CD14-positive monocyte (primary cell): ENCODE measurements at regions not wholly inside any gene's neighbourhood (a gene's known extent, or its start where the extent isn't known, plus 50 kb on each side); places are given as distances from the start of the nearest gene placed in this dataset.
A peak's percentile ranks its signal among the peaks of the same experiment; 100 is the strongest.

Source experiments
- DNase-seq, 3 donors: peaks; one replicate each; pipeline ENCODE4 v3.0.0-alpha.2; 2011 to 2022
- H2AFZ ChIP-seq: 2 replicates; pipeline ENCODE4 v1.6.0; 2012; ENCODE audit warnings: mild to moderate bottlenecking, low read depth, low read length, inconsistent platforms; ENCODE audit not compliant: insufficient read depth, poor library complexity, severe bottlenecking
- H3K27ac ChIP-seq, 2 donors: 1 replicate in 1 of 2; 2 replicates in 1 of 2; pipeline ENCODE4 v1.5.1; 2012 to 2013; ENCODE audit warnings: low read length in 2 of 2, control low read depth in 1 of 2, inconsistent platforms in 1 of 2, low read depth in 1 of 2, mild to moderate bottlenecking in 1 of 2
- H3K27me3 ChIP-seq, 2 donors: one replicate each; pipeline versions ENCODE4 v1.6.0 to v1.6.1; 2011 to 2013; ENCODE audit warnings: low read length in 2 of 2; ENCODE audit not compliant: control insufficient read depth in 2 of 2, insufficient read depth in 2 of 2
- H3K36me3 ChIP-seq, 2 donors: replicated peaks in 1 of 2; 1 replicate in 1 of 2; 2 replicates in 1 of 2; pipeline versions ENCODE4 v1.5.1 to v1.6.1; 2012 to 2013; ENCODE audit warnings: low read length in 2 of 2, control low read depth in 1 of 2, inconsistent platforms in 1 of 2, mild to moderate bottlenecking in 1 of 2; ENCODE audit not compliant: insufficient read depth in 2 of 2, control insufficient read depth in 1 of 2
- H3K4me1 ChIP-seq, 2 donors: 1 replicate in 1 of 2; 2 replicates in 1 of 2; pipeline versions ENCODE4 v1.5.1 to v1.6.1; 2012 to 2013; ENCODE audit warnings: low read length in 2 of 2, control low read depth in 1 of 2, inconsistent platforms in 1 of 2, mild to moderate bottlenecking in 1 of 2, moderate library complexity in 1 of 2; ENCODE audit not compliant: insufficient read depth in 2 of 2, control insufficient read depth in 1 of 2
- H3K4me2 ChIP-seq: replicated peaks from 2 replicates; pipeline ENCODE3; 2012; ENCODE audit warnings: low read length, moderate library complexity, mild to moderate bottlenecking; ENCODE audit not compliant: poor library complexity, severe bottlenecking; ENCODE audit errors: extremely low read depth
- H3K4me3 ChIP-seq, 3 experiments: fragments of 200-600 bp in 1 of 3; sonication (generic) in 1 of 3; replicated peaks in 1 of 3; 1 replicate in 2 of 3; 2 replicates in 1 of 3; pipeline ENCODE4 v1.5.1; 2011 to 2013; ENCODE audit warnings: low read length in 3 of 3, mild to moderate bottlenecking in 3 of 3, control low read depth in 2 of 3, low read depth in 2 of 3, inconsistent platforms in 1 of 3, moderate library complexity in 1 of 3
- H3K79me2 ChIP-seq: 2 replicates; pipeline ENCODE4 v1.6.0; 2012; ENCODE audit warnings: mild to moderate bottlenecking, control low read depth, inconsistent platforms, low read length, moderate library complexity; ENCODE audit not compliant: insufficient read depth
- H3K9ac ChIP-seq: 2 replicates; pipeline ENCODE4 v1.6.0; 2017; ENCODE audit warnings: low read length, mild to moderate bottlenecking; ENCODE audit not compliant: insufficient read depth, poor library complexity, severe bottlenecking
- H3K9me3 ChIP-seq, 2 donors: replicated peaks in 1 of 2; 1 replicate in 1 of 2; 2 replicates in 1 of 2; pipeline versions ENCODE4 v1.5.1 to v1.6.1; 2012 to 2013; ENCODE audit warnings: low read length in 2 of 2, control low read depth in 1 of 2; ENCODE audit not compliant: control insufficient read depth in 1 of 2, insufficient read depth in 1 of 2
- H4K20me1 ChIP-seq: 2 replicates; pipeline ENCODE4 v1.6.0; 2012; ENCODE audit warnings: mild to moderate bottlenecking, low read length, control low read depth, moderate library complexity; ENCODE audit not compliant: insufficient read depth
- H3K27ac Mint-ChIP-seq, 7 donors: one replicate each; pipeline ENCODE4 v1.8.0; 2020; ENCODE audit warnings: mild to moderate bottlenecking in 7 of 7, mixed read lengths in 7 of 7, moderate library complexity in 6 of 7, inconsistent platforms in 2 of 7
- H3K27me3 Mint-ChIP-seq, 3 donors: one replicate each; pipeline ENCODE4 v1.8.0; 2021 to 2022; ENCODE audit warnings: low read depth in 3 of 3, mild to moderate bottlenecking in 3 of 3, mixed read lengths in 3 of 3, moderate library complexity in 3 of 3, inconsistent platforms in 1 of 3
- H3K36me3 Mint-ChIP-seq, 2 donors: one replicate each; pipeline ENCODE4 v1.8.0; 2020; ENCODE audit warnings: mixed read lengths in 2 of 2, inconsistent platforms in 1 of 2, mild to moderate bottlenecking in 1 of 2
- H3K4me1 Mint-ChIP-seq: one replicate; pipeline ENCODE4 v1.8.0; 2020; ENCODE audit warnings: mild to moderate bottlenecking, mixed read lengths
- H3K4me3 Mint-ChIP-seq, 2 donors: one replicate each; pipeline ENCODE4 v1.8.0; 2020; ENCODE audit warnings: mild to moderate bottlenecking in 2 of 2, mixed read lengths in 2 of 2, moderate library complexity in 1 of 2
- H3K9me3 Mint-ChIP-seq, 7 donors: one replicate each; pipeline ENCODE4 v1.8.0; 2020 to 2022; ENCODE audit warnings: mixed read lengths in 7 of 7, mild to moderate bottlenecking in 6 of 7, moderate library complexity in 6 of 7, inconsistent platforms in 2 of 7
- WGBS: methylation state at CpG from one replicate; pipeline ENCODE4 v1.1.5; 2013; ENCODE audit warnings: missing lambda C conversion rate; ENCODE audit not compliant: insufficient coverage; 5-methylcytosine and 5-hydroxymethylcytosine counted together
- intact Hi-C, 2 donors: fragments of 100-400 bp; cut with micrococcal nuclease; formaldehyde crosslinking; loops; one replicate each; pipeline versions ENCODE4 v1.15.0 to v1.15.1; 2023
- TF ChIP-seq, protein P1 (sequence below): fragments of 200-600 bp; IDR thresholded peaks from one replicate; pipeline ENCODE4 v1.8.0; 2022; ENCODE audit warnings: antibody characterized with exemption, mild to moderate bottlenecking

- Histone ChIP-seq H3K79me2 (no peaks in the 10 kb centered on the region), H2AFZ (no peak overlapping the region), H4K20me1 (no peaks in the 10 kb centered on the region), H3K4me2 (no peak overlapping the region), H3K27ac (no peak overlapping the region), H3K9ac (no peak overlapping the region), H3K36me3 (no peaks in the 10 kb centered on the region), H3K4me1 (no peaks in the 10 kb centered on the region), H3K27me3 (no peaks in the 10 kb centered on the region), H3K9me3 (peaks cover 4 to 13% of the 10 kb centered on the region in 2 donors), H3K4me3 (no peak overlapping the region)
- Mint-ChIP-seq H3K9me3 (peaks cover 7 to 30% (median 22%) of the 10 kb centered on the region in 7 donors), H3K4me3 (no peak overlapping the region), H3K36me3 (no peaks in the 10 kb centered on the region), H3K27me3 (no peaks in the 10 kb centered on the region), H3K27ac (peak overlapping the region in 1 of 7 donors; percentile 43), H3K4me1 (no peaks in the 10 kb centered on the region)
- 93% methylated on average over 3 of the region's 3 CpGs for WGBS
- intact Hi-C loops: no loop called here
- TF ChIP-seq, protein P1, sequence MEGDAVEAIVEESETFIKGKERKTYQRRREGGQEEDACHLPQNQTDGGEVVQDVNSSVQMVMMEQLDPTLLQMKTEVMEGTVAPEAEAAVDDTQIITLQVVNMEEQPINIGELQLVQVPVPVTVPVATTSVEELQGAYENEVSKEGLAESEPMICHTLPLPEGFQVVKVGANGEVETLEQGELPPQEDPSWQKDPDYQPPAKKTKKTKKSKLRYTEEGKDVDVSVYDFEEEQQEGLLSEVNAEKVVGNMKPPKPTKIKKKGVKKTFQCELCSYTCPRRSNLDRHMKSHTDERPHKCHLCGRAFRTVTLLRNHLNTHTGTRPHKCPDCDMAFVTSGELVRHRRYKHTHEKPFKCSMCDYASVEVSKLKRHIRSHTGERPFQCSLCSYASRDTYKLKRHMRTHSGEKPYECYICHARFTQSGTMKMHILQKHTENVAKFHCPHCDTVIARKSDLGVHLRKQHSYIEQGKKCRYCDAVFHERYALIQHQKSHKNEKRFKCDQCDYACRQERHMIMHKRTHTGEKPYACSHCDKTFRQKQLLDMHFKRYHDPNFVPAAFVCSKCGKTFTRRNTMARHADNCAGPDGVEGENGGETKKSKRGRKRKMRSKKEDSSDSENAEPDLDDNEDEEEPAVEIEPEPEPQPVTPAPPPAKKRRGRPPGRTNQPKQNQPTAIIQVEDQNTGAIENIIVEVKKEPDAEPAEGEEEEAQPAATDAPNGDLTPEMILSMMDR: no peak
- DNase-seq: no peak
Measured at GRCh38 chr3:154684021-154684420, 254.0 kb upstream of the GPR149 start.

GRCh38 chr3:154678041-154678654, 248.2 kb upstream of the GPR149 start:
- intact Hi-C loops: no loop called here
- Mint-ChIP-seq H3K4me1 (no peaks in the 10 kb centered on the region), H3K27me3 (no peaks in the 10 kb centered on the region), H3K9me3 (peaks cover 0 to 19% (median 9%) of the 10 kb centered on the region in 7 donors), H3K36me3 (no peaks in the 10 kb centered on the region), H3K4me3 (no peak overlapping the region), H3K27ac (no peak overlapping the region)
- no peaks in the 10 kb centered on the region for H3K9me3 ChIP-seq
- no peaks in the 10 kb centered on the region for H3K27me3 ChIP-seq
- H3K4me2 ChIP-seq: no peak overlapping the region
- no peaks in the 10 kb centered on the region for H3K79me2 ChIP-seq
- no peak overlapping the region for H3K27ac ChIP-seq
- no peak overlapping the region for H2AFZ ChIP-seq
- no peak overlapping the region for H3K9ac ChIP-seq
- TF ChIP-seq, protein P1: no peak
- no peaks in the 10 kb centered on the region for H3K4me1 ChIP-seq
- no peak overlapping the region for H3K4me3 ChIP-seq
- no peaks in the 10 kb centered on the region for H4K20me1 ChIP-seq
- no peaks in the 10 kb centered on the region for H3K36me3 ChIP-seq
- WGBS: no CpG with 5 or more reads among the region's 1 CpG
- no peak for DNase-seq
